Stimulated activated CD8-positive, alpha-beta memory T cell treated with anti-CD3 and anti-CD28 coated beads, Interleukin-15, amount 100 ng/mL, for 4 hours (primary cell): ENCODE measurements at regions not wholly inside any gene's neighbourhood (a gene's known extent, or its start where the extent isn't known, plus 50 kb on each side); places are given as distances from the start of the nearest gene placed in this dataset.

Source experiments
- DNase-seq, 2 donors: peaks; one replicate each; pipeline ENCODE4 v3.0.0-alpha.2; 2020; ENCODE audit warnings: low read depth in 2 of 2

- no peak for DNase-seq
Observed at GRCh38 chr4:163967263-163967662, 472.8 kb downstream of the TMA16 start.

GRCh38 chr4:163967710-163968109 lies 473.2 kb downstream of the TMA16 start:
- no peak for DNase-seq

GRCh38 chr4:163969291-163969690 lies 474.8 kb downstream of the TMA16 start:
- no peak for DNase-seq

DNA sequence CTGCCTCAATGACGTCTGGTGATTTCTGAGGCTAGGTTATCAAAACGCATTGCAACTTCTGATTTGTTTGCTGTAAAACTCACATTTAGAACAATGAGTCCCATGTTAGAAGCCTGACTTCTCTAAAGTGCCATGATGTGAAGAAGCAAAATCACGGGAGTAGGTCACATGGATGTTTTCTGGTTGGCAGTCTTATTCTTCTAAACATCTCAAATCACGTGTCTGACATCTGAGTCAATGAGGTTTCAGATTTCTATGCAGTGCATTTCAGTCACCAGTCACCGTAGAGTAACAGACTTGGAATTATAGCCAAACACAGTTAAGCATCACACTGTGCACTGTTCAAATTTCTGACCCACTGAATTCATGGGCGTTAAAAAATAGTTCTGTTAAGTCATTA lies 482.1 kb downstream of the TMA16 start:
- no peak for DNase-seq

- DNase-seq: no peak
Observed at GRCh38 chr4:163988391-163988790, 493.9 kb downstream of the TMA16 start.

DNA sequence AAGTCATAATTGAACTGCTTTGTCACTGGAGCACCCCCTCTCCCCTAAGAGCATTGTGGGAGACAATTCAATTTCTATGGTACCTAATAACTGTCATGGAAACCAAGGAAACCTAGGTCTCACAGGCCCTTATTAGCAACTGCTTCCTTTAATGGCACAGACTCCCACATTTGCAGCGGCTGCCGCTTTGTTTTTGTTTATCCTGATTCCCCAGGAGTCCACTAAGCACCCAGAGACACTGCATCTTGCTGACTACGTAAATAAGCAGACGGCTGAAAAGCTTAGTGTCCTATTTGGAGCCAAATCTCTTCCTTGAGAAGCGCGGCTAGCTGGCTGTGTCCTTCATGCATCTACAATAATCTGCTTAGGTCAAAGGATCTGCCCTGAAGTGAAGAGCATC lies 494.4 kb downstream of the TMA16 start:
- no peak for DNase-seq

DNA sequence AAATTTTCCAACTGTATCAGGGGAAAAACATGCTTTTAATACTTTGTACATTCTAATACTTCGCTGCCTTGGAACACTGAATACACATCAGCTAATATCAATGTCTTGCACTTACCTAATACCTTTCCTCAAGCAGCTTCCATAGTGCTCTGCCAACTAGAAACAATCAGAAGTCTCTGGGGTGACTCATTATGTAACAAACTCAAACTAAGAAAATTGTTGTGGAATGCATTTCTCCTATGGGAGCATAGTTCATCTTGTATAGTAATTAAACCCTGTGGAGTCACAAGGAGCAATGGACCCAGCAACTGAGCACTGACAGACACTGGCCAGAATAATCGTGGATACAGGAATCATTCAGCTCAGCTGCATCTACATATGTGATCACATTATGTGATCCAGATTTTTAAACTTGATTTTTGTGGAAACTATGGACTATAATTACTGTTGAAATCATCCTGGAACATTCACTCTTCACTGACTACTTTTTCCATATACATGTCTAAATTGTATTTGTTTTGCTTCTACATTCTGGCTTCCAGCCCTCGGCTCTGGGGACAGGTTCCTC lies 496.9 kb downstream of the TMA16 start:
- DNase-seq: no peak

GRCh38 chr4:164009435-164009834 lies 514.9 kb downstream of the TMA16 start:
- no peak for DNase-seq

- DNase-seq: no peak
Observed at GRCh38 chr4:164011791-164012190, 517.3 kb downstream of the TMA16 start.

DNA sequence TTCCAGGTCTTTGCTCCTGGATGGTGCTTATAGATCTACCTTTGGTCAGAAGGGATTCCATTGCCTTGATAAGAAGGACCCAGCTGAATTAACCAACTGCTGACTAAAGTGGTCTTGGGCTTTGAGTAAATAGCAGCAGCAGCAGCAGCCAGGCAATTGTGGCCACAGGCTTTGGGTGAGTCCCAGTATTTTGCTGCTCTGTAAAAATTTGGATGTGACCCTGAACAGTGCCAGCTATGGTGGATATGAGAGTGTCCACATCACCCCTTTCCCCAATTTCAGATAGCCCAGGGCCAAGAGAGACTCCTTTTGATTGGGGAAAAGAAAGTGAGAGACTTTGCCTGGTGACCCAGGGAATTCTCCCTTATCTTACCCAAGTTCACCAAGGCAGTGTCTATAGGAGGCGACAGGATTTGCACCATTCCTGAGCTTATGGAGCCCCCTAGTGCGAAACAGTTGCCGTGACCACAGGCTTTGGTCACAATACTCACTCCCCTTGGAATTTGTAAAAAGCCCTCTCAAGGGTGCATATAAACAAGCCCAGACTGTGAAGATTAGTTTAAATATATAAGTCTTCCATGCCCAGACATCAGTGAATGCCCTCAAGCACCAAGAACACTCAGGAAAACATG lies 518.0 kb downstream of the TMA16 start:
- no peak for DNase-seq

DNA sequence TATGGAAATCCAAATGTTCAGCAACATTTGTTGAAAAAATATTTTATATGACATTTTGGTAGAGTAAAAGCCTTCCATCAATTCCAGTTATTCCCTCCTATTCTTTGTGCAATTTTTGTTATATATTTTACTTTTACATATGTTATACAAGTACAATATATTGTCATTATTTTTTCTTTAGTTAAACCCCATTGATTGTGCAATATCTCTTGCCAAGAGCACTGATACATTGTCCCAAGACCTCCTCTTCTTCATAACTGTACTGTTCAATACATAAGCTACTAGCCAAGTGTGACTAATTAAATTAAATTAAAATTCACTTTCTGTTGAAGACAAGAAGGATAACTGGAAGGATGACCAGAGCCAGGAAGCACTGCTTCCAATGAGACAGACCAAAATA lies 527.5 kb downstream of the TMA16 start:
- DNase-seq: no peak

GRCh38 chr4:164023214-164023613 lies 528.7 kb downstream of the TMA16 start:
- DNase-seq: no peak

DNA sequence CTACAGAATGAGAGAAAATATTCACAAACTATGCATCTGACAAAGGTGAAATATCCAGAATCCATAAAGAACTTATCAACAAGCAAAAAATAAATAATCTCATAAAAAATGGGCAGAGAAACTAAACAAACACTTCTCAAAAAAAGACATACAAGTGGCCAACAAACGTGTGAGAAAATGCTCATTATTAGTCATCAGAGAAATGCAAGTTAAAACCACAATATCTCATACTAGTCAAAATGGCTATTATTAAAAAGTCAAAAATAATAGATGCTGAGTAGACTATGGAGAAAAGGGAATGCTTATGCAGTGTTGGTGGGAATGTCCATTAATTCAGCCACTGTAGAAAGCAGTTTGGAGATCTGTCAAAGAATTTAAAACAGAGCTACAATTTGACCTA lies 533.3 kb downstream of the TMA16 start:
- no peak for DNase-seq

DNA sequence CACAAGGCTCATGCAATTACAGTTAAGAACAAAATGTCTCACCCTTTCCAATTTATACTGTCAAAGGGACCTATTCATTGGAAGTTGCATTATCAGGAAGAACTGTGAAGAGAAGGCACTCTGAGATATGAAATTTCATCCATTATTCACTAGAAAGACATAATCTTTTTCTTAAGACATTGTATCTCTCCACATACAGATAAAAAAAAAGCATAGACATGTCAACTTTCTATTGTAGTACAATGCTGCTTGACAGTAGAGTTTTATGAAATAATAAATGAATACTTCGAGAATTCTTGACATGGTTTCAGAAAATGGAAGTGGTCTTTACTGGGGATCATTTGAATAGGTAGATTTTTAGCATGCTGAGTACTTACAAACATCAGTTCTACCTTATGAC lies 545.0 kb downstream of the TMA16 start:
- no peak for DNase-seq

DNA sequence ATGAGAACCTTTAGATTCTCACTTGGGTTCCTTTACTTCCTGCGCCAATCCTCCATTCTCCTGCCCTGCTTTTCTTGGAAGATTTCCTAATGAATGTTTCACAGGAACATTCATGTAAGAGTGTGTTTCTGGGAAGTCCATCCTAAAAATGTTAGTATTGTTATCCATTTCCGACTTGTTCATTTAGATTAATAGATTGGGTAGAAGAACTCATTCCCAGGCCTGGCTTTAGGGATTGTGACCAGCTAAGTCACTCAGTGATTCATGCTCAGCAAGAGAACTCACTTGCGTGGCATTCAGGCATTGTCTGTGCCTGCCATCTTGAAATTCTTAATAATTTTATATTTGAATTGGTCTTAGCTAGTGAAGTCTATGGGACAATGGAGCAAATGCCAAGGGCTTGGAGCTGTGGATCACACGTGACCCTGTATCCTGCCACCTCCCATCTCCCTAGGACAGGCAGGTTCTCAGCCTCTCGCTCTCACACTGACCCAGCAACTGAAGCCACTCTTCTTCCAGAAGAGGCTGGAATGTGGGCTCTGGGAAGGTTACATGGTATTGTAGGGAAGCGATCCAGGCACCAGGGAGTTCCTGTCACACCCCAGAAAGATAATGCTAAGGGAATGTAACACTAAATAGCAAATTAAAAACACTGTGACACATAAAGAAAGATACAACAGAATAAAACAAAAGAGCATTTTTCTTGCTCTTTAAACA lies 562.1 kb downstream of the TMA16 start:
- DNase-seq: no peak

DNA sequence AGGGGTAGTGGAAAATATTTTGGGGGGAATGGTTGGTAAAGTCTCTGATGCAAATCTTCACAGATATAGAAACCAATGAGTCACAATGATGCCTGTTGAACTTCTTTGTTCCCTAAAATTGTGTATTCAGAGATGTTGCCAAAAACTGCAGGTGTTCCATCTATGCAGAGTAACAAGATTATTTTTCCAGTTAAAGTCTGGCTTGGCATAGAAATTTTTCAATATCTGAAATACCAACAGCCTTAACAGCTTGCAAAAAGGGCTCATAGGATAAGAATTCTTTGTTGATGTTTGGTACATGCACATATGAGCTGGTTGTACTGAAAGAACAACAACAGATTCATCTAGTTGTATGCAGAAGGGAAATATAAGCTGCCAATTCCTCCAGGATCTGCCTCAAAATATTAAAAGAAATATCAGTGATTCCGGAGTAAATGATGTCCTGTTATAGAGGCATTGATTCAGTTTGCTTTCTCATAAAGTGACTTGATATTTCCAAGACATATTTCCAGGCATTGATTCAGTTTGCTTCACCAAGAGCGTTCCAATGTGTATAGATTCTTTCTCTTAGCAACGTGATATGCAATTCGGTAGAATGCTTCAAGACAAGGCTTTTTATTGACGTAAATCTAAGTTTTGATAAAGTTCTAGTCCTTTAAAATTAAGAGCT lies 564.4 kb downstream of the TMA16 start:
- DNase-seq: no peak

- DNase-seq: no peak
Observed at GRCh38 chr4:164060456-164060855, 566.0 kb downstream of the TMA16 start.

- no peak for DNase-seq
Observed at GRCh38 chr4:164068392-164068791, 573.9 kb downstream of the TMA16 start.

DNA sequence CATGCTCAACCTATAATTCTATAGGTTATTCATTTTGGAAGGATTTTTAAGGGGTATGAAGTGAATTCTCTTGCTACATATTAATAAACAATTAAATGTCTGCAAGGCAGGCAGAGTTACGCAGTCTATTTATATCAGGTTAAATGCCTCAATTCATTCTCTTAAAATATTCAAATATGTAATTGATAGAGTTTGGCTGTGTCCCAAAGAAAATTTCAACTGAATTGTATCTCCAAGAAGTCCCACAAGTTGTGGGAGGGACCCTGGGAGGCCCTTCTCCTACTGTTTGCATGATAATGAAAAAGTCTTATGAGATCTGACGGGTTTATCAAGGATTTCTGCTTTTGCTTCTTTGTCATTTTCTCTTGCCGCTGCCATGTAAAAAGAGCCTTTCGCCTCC lies 576.1 kb downstream of the TMA16 start:
- DNase-seq: no peak

- DNase-seq: no peak
Observed at GRCh38 chr4:164081371-164081770, 586.9 kb downstream of the TMA16 start.

DNA sequence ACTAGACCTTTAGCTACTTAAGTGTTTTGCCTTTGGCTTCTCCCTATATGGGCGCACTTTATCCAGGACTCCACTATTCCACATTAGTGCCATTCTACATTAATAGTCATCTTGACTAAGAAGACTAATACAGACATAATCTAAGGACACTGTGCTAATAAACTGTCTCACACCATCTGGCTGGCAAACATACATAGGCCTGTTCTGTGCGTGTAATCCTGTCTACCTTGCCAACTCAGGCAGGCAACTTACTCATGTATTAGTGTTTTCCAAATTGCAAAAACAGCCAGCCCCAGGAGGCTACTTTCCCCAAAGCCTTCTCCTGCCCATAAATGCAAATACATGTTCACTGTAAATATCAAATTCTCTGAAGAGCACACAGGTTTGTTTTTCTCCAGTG lies 587.3 kb downstream of the TMA16 start:
- no peak for DNase-seq

GRCh38 chr4:164087733-164088132 lies 593.2 kb downstream of the TMA16 start:
- DNase-seq: no peak
